Mesenchymal stem cell (in vitro differentiated cells and primary cell): ENCODE measurements at regions not wholly inside any gene's neighbourhood (a gene's known extent, or its start where the extent isn't known, plus 50 kb on each side); places are given as distances from the start of the nearest gene placed in this dataset.

Experiments
- DNase-seq: peaks from one replicate; pipeline ENCODE4 v3.0.0-alpha.2; 2013
- H2AFZ ChIP-seq: one replicate; pipeline ENCODE4 v1.6.1; 2013; ENCODE audit warnings: low read depth, mild to moderate bottlenecking, control low read depth, inconsistent platforms, low read length, moderate library complexity
- H2AK5ac ChIP-seq: 2 replicates; pipeline ENCODE4 v1.6.1; 2013; ENCODE audit warnings: low read length, moderate library complexity, mild to moderate bottlenecking, inconsistent platforms; ENCODE audit not compliant: severe bottlenecking
- H2BK120ac ChIP-seq: one replicate; pipeline ENCODE4 v1.6.1; 2013; ENCODE audit warnings: low read depth, mild to moderate bottlenecking, inconsistent platforms, low read length, moderate library complexity
- H2BK12ac ChIP-seq, 2 experiments: one replicate each; pipeline ENCODE4 v1.6.1; 2013; ENCODE audit warnings: inconsistent platforms in 2 of 2, low read length in 2 of 2, mild to moderate bottlenecking in 2 of 2, moderate library complexity in 2 of 2, control low read depth in 1 of 2
- H2BK15ac ChIP-seq: one replicate; pipeline ENCODE4 v1.6.1; 2013; ENCODE audit warnings: mild to moderate bottlenecking, low read depth, inconsistent platforms; ENCODE audit not compliant: poor library complexity, severe bottlenecking
- H2BK5ac ChIP-seq: 2 replicates; pipeline ENCODE4 v1.6.1; 2013; ENCODE audit warnings: low read depth, mild to moderate bottlenecking, low read length, control low read depth, inconsistent platforms; ENCODE audit not compliant: poor library complexity, severe bottlenecking
- H3K14ac ChIP-seq, 2 experiments: one replicate each; pipeline ENCODE4 v1.6.1; 2013; ENCODE audit warnings: inconsistent platforms in 2 of 2, low read length in 2 of 2, control low read depth in 1 of 2, mild to moderate bottlenecking in 1 of 2, moderate library complexity in 1 of 2
- H3K18ac ChIP-seq, 2 experiments: one replicate each; pipeline ENCODE4 v1.6.1; 2013; ENCODE audit warnings: inconsistent platforms in 2 of 2, low read length in 2 of 2, control low read depth in 1 of 2, low read depth in 1 of 2, mild to moderate bottlenecking in 1 of 2
- H3K23ac ChIP-seq, 2 experiments: one replicate each; pipeline ENCODE4 v1.6.1; 2013; ENCODE audit warnings: inconsistent platforms in 2 of 2, low read length in 2 of 2, mild to moderate bottlenecking in 2 of 2, moderate library complexity in 2 of 2, control low read depth in 1 of 2
- H3K27ac ChIP-seq: 2 replicates; pipeline ENCODE4 v1.5.1; 2013; ENCODE audit warnings: mild to moderate bottlenecking, moderate library complexity, low read length, control low read depth, inconsistent platforms; ENCODE audit not compliant: poor library complexity, severe bottlenecking
- H3K27me3 ChIP-seq, 2 experiments: 2 replicates each; pipeline versions ENCODE4 v1.6.1 to v1.7.0; 2013; ENCODE audit warnings: low read length in 2 of 2, mild to moderate bottlenecking in 2 of 2, moderate library complexity in 2 of 2, control low read depth in 1 of 2, inconsistent platforms in 1 of 2; ENCODE audit not compliant: control insufficient read depth in 1 of 2, insufficient read depth in 1 of 2
- H3K36me3 ChIP-seq, 2 experiments: 2 replicates each; pipeline versions ENCODE4 v1.6.1 to v1.7.0; 2013; ENCODE audit warnings: low read length in 2 of 2, control low read depth in 1 of 2, inconsistent platforms in 1 of 2, low read depth in 1 of 2, mild to moderate bottlenecking in 1 of 2; ENCODE audit not compliant: insufficient read depth in 2 of 2, control insufficient read depth in 1 of 2
- H3K4ac ChIP-seq, 2 experiments: one replicate each; pipeline ENCODE4 v1.6.1; 2013; ENCODE audit warnings: inconsistent platforms in 2 of 2, low read length in 2 of 2, mild to moderate bottlenecking in 2 of 2, moderate library complexity in 2 of 2, control low read depth in 1 of 2, low read depth in 1 of 2
- H3K4me1 ChIP-seq: 2 replicates; pipeline ENCODE4 v1.6.1; 2013; ENCODE audit warnings: low read depth, low read length, control low read depth; ENCODE audit not compliant: control insufficient read depth, insufficient read depth
- H3K4me2 ChIP-seq: 2 replicates; pipeline ENCODE4 v1.6.1; 2013; ENCODE audit warnings: low read length, mild to moderate bottlenecking, inconsistent platforms; ENCODE audit not compliant: poor library complexity, severe bottlenecking
- H3K4me3 ChIP-seq, 2 experiments: 2 replicates each; pipeline versions ENCODE4 v1.5.1 to v1.7.0; 2013; ENCODE audit warnings: low read length in 2 of 2, mild to moderate bottlenecking in 2 of 2, control low read depth in 1 of 2, low read depth in 1 of 2; ENCODE audit not compliant: insufficient read depth in 1 of 2
- H3K79me1 ChIP-seq: replicated peaks from 2 replicates; pipeline ENCODE4 v1.6.1; 2013; ENCODE audit warnings: mild to moderate bottlenecking, control low read depth, low read length, inconsistent platforms; ENCODE audit not compliant: poor library complexity, severe bottlenecking
- H3K9ac ChIP-seq: 2 replicates; pipeline ENCODE4 v1.7.0; 2013; ENCODE audit warnings: mild to moderate bottlenecking, low read length, moderate library complexity
- H3K9me3 ChIP-seq: 2 replicates; pipeline ENCODE4 v1.7.0; 2013; ENCODE audit warnings: mild to moderate bottlenecking, low read length; ENCODE audit not compliant: control insufficient read depth
- H4K8ac ChIP-seq: one replicate; pipeline ENCODE4 v1.6.1; 2013; ENCODE audit warnings: inconsistent platforms, mild to moderate bottlenecking, low read length, moderate library complexity
- H4K91ac ChIP-seq: one replicate; pipeline ENCODE4 v1.6.1; 2013; ENCODE audit warnings: mild to moderate bottlenecking, low read length, inconsistent platforms
- WGBS: methylation state at CpG from one replicate; pipeline ENCODE4 v1.1.7; 2013; ENCODE audit warnings: mixed read lengths; 5-methylcytosine and 5-hydroxymethylcytosine counted together

- no peak overlapping the region for H2BK15ac ChIP-seq
- H3K4me3 ChIP-seq = no peak overlapping the region
- H2BK12ac ChIP-seq = no peak overlapping the region
- 50% methylated on average over 7 of the region's 8 CpGs for WGBS
- H2BK120ac ChIP-seq = no peak overlapping the region
- no peaks in the 10 kb centered on the region for H3K9me3 ChIP-seq
- no peak overlapping the region for H2AFZ ChIP-seq
- no peak overlapping the region for H3K4ac ChIP-seq
- H3K14ac ChIP-seq = no peak overlapping the region
- H3K9ac ChIP-seq = no peak overlapping the region
- no peaks in the 10 kb centered on the region for H3K36me3 ChIP-seq
- no peak overlapping the region for H4K8ac ChIP-seq
- H3K79me1 ChIP-seq = no peaks in the 10 kb centered on the region
- no peak overlapping the region for H3K27ac ChIP-seq
- H3K4me2 ChIP-seq = no peak overlapping the region
- H4K91ac ChIP-seq = no peak overlapping the region
- H3K23ac ChIP-seq = no peak overlapping the region
- DNase-seq = no peak
- no peaks in the 10 kb centered on the region for H3K4me1 ChIP-seq
- H2AK5ac ChIP-seq = no peak overlapping the region
- no peaks in the 10 kb centered on the region for H3K27me3 ChIP-seq
- H3K18ac ChIP-seq = no peak overlapping the region
- no peak overlapping the region for H2BK5ac ChIP-seq
Observed at GRCh38 chr1:14345946-14346550, 252.4 kb upstream of the KAZN start.

- Histone ChIP-seq H3K14ac (no peak overlapping the region), H3K9me3 (peaks cover 3% of the 10 kb centered on the region), H3K4me1 (no peaks in the 10 kb centered on the region), H3K9ac (no peak overlapping the region), H3K4me3 (no peak overlapping the region), H4K8ac (no peak overlapping the region), H4K91ac (no peak overlapping the region), H2AFZ (no peak overlapping the region), H2BK5ac (no peak overlapping the region), H3K79me1 (no peaks in the 10 kb centered on the region), H3K23ac (no peak overlapping the region), H3K36me3 (no peaks in the 10 kb centered on the region), H2BK15ac (no peak overlapping the region), H3K18ac (peak overlapping the region in 1 of 2 experiments; percentile 2), H3K4ac (no peak overlapping the region), H3K27me3 (no peaks in the 10 kb centered on the region), H3K4me2 (no peak overlapping the region), H2AK5ac (no peak overlapping the region), H2BK12ac (no peak overlapping the region), H3K27ac (no peak overlapping the region), H2BK120ac (no peak overlapping the region)
- no peak for DNase-seq
- WGBS = 62% methylated on average over 5 of the region's 6 CpGs
Observed at GRCh38 chr1:14347186-14347585, 251.3 kb upstream of the KAZN start.

- Histone ChIP-seq H2BK5ac (no peak overlapping the region), H3K4me1 (no peaks in the 10 kb centered on the region), H3K4ac (no peak overlapping the region), H3K36me3 (no peaks in the 10 kb centered on the region), H3K23ac (no peak overlapping the region), H2AK5ac (no peak overlapping the region), H3K4me3 (no peak overlapping the region), H3K27me3 (no peaks in the 10 kb centered on the region), H3K18ac (no peak overlapping the region), H3K14ac (no peak overlapping the region), H2BK120ac (no peak overlapping the region), H3K79me1 (no peaks in the 10 kb centered on the region), H2AFZ (no peak overlapping the region), H2BK12ac (no peak overlapping the region), H4K8ac (no peak overlapping the region), H3K27ac (no peak overlapping the region), H4K91ac (no peak overlapping the region), H3K9ac (no peak overlapping the region), H2BK15ac (no peak overlapping the region), H3K4me2 (no peak overlapping the region), H3K9me3 (peaks cover 3% of the 10 kb centered on the region)
- 21% methylated on average over 1 of the region's 3 CpGs for WGBS
- no peak for DNase-seq
Observed at GRCh38 chr1:14347776-14348175, 250.7 kb upstream of the KAZN start.

- Histone ChIP-seq H2AFZ (peak overlapping the region; percentile 8), H2BK5ac (no peak overlapping the region), H2BK12ac (no peak overlapping the region), H3K27me3 (no peaks in the 10 kb centered on the region), H3K4ac (no peak overlapping the region), H3K36me3 (no peaks in the 10 kb centered on the region), H3K9me3 (peaks cover 3% of the 10 kb centered on the region), H3K14ac (no peak overlapping the region), H2AK5ac (no peak overlapping the region), H4K8ac (no peak overlapping the region), H3K79me1 (no peaks in the 10 kb centered on the region), H4K91ac (no peak overlapping the region), H2BK120ac (no peak overlapping the region), H3K23ac (no peak overlapping the region), H3K27ac (no peak overlapping the region), H2BK15ac (no peak overlapping the region), H3K4me2 (no peak overlapping the region), H3K9ac (no peak overlapping the region), H3K4me3 (no peak overlapping the region), H3K4me1 (no peaks in the 10 kb centered on the region), H3K18ac (no peak overlapping the region)
- 69% methylated on average over 2 of the region's 2 CpGs for WGBS
- DNase-seq = no peak
Observed at GRCh38 chr1:14350197-14350596, 248.3 kb upstream of the KAZN start.
